ENCODE measurements at regions not wholly inside any gene's neighbourhood (a gene's known extent, or its start where the extent isn't known, plus 50 kb on each side); places are given as distances from the start of the nearest gene placed in this dataset.

GRCh38 chr12:13595536-13596443, 385.6 kb downstream of the GRIN2B start:
- no peak for DNase-seq (ENCODE audit: low read depth)

- no peak for DNase-seq (ENCODE audit: low read depth)
These were observed 386.5 kb downstream of the GRIN2B start for GRCh38 chr12:13594731-13595514.

- DNase-seq (ENCODE audit: low read depth) = no peak
These were observed 389.1 kb downstream of the GRIN2B start for GRCh38 chr12:13592063-13592942.

DNA sequence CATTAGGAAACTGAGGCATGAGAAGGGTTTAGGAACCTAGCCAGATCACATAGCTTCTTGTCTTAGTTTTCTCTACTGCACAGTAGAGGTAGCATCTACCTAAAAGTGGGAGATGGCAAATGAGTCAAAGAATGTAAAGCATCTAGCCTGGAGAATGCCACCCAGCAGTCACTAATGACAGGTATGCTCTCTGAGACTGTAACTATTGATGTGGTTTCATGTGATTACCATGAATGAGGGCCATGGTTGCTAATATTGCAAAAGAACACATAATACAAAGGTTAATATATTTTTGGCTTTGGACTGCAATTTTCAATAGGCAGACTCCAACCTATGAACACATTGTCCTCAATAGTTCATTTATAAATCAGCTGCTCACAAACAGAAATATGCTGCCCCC, 389.9 kb downstream of the GRIN2B start:
- DNase-seq (ENCODE audit: low read depth) = no peak

DNA sequence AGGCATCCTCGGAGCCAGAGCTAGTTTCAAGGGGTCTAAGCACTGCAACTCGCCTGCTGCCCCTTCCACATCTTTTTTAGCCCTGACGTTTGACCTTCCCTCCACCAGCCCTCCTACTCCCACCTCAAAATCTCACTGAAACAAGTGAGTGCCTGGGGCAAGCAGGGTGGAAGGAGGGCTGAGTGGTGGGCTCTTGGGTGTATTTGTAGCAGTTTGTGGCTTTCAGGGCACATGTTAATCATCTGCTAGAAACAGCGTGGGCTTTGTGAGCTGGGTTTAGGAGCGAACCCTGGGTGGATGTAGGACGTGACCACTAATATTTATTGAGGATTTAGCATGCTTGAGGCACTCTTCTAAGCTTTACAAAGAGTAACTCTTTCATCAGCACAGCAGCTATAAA, 390.3 kb downstream of the GRIN2B start:
- DNase-seq (ENCODE audit: low read depth) = no peak

GRCh38 chr12:13588574-13588973, 392.0 kb downstream of the EMP1 start:
- no peak for DNase-seq (ENCODE audit: low read depth)

GRCh38 chr12:13587721-13588390, 391.3 kb downstream of the EMP1 start:
- DNase-seq (ENCODE audit: low read depth) = no peak

DNA sequence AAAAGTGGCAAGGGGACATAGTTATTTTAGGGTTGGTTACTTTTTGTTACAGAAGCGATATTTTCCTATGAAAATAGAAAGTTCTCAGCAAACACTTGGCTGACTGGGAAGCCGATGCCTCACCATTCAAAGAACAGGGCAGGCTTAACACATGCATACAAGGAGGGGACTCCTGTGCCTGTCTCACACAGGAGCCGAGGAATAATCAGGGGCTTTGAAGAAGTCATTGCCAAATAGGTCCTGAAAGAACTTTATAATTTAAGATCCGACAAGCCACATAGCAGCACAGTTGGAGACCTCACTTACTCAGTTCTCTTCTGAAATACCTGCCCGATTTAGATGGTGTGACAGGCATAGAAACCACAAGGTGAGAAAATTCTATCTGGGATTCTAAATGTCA, 389.8 kb downstream of the EMP1 start:
- no peak for DNase-seq (ENCODE audit: low read depth)

GRCh38 chr12:13584541-13584940, 388.0 kb downstream of the EMP1 start:
- no peak for DNase-seq (ENCODE audit: low read depth)

DNA sequence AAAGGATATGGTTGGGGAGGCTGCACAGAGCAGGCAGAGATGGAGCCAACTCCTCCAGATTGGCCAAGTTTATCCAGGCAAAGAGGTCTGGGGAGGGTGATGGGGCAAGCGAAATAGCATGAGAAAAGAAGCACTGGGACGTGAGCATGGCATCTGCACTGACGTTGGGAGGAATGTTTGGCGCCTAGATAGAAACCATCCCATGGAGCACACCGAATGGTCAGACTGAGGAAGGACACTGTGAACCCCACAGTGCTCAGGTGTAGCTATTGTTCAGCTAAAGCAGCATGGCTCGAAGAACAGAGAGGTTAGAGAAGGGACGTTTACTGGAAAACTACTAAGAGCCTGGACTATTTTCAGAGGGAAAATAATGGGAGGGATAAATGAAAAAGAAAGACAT, 387.1 kb downstream of the EMP1 start:
- DNase-seq (ENCODE audit: low read depth) = no peak

GRCh38 chr12:13582421-13582820, 385.9 kb downstream of the EMP1 start:
- DNase-seq (ENCODE audit: low read depth) = no peak

DNA sequence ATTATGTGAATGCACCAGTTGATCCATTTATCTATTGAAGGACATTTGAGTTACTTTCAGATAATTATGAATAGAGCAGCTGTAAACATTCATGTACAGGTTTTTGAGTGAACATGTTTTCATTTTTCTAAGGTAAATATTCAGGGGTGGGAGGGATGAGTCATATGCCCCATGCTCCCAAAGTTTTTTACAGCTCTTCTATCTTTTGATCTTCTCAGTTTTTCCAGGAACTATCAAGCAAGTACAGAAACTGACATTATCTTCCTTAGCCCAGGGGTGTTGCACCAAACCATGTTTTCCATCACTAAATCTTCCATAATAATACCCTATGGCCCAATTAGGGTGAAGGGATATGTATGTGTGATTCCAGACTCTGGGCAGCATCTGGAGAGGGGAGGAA, 384.5 kb downstream of the EMP1 start:
- DNase-seq (ENCODE audit: low read depth) = no peak

DNA sequence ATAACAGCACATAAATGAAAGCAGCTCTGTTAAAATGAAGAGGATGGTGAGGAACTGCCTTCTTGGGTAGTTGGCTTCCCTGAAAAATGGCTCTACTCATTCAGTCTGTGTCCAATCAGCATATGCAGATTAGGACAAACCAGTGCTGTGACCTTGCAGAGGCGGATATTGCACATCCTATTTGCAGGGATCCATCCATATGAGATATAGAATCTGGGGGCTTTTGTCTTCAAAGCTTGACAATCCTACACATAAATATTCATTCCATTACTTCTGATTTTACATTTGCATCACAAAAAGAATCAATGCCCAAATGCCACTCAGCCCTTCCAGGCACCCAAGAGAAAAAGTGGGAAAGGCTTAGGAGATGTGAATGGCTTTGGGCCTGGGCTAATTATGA, 383.7 kb downstream of the EMP1 start:
- DNase-seq (ENCODE audit: low read depth) = no peak

DNA sequence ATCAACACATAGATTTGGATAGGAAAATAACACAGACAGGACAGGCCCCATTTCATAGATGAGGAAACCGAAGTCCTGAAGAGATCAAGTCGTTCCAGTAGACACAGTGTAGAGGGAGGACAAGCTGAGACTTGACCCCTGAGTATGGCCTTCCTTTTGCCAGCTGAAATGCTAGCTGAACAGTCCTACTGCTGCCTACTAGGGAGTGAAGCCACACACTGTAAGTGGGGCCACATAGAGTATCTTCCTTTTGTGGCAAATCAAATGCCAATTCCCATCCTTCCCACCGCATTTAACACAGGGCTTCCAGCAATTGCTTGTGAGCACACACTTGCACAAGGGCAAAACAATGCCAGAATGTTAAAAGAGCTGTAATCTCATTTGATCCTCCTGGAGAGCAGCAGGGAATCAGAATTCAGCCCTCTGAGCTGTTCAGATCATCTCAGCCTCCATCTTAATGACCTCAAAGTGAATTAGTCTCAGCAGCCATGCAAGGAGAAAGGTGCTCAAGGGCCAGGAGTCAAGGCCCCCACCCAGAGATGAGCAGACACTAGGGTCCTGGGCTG, 380.5 kb downstream of the EMP1 start:
- DNase-seq (ENCODE audit: low read depth) = no peak

DNA sequence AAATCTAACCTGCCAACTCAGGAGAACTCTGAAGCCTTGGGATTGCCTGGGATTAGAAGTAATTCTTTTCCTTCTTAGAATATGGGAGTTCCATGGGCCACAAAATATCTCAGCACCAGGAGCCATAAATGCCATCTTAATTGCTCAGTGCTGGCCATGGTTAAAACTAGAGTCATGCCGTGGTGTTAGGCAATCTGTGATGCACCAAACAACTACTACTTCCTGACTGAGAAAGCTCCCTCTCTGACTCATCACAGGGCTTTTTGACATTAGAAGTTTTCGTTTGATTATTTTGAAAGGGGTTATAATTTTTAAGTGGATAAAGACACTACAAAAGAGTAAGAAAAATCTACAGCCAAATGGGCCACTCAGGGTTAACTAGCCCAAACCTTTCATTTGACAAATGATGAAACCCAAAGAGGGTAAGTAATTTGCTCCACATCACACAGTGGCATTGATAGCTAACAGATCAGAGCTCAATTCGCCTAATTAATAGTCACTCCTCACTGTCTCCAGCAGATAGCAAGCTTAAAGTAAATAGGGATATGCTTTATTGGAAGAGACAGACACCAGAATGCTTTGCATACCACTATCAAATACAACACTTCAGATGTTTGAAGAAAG, 377.3 kb downstream of the EMP1 start:
- no peak for DNase-seq (ENCODE audit: low read depth)

- DNase-seq (ENCODE audit: low read depth) = no peak
These were observed 374.5 kb downstream of the EMP1 start for GRCh38 chr12:13571035-13571434.

GRCh38 chr12:13570005-13570694, 373.6 kb downstream of the EMP1 start:
- no peak for DNase-seq (ENCODE audit: low read depth)

DNA sequence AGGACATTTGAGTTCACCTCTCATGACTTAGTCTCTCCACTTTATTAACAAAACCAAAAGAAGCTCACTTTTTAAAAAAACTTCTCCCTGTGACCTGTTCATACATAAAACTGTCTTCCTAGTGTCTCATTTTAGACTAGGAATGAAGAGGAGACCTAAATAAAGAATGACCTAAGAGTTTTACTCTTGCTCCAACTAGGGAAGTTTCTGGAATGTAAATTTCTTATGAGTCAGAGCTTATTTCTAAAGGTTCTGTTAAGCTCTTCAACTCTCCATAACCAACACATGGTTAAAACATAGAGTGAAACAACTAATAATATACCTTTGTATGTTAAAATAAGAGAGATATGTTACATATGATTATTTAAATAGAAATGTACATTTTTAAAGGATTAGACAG, 369.8 kb downstream of the EMP1 start:
- no peak for DNase-seq (ENCODE audit: low read depth)

GRCh38 chr12:13564266-13564810, 367.8 kb downstream of the EMP1 start:
- DNase-seq (ENCODE audit: low read depth) = no peak

DNA sequence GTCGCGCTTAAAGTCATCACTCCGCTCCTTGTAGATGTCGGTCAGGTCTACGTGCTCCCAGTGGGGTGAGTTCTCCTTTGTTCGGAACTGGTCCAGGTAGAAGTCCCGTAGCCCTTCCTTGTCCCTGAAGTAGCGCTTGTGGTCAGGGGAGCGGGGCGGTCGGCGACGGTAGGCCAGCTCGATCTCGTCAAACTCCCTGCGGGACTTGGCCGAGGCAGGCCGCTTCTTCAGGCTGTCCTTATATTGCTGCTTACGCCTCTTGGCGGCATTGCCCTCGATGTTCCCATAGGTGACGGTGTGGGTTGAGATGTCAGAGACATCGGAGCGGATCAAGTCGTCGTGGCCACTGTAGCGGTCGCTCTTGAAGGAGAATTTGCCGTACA, 367.2 kb downstream of the EMP1 start:
- no peak for DNase-seq (ENCODE audit: low read depth)

All from stimulated activated CD8-positive, alpha-beta memory T cell treated with anti-CD3 and anti-CD28 coated beads, Interleukin-15, amount 100 ng/mL, for 1 hour (primary cell).